GM18505 (cell line): ENCODE measurements at regions not wholly inside any gene's neighbourhood (a gene's known extent, or its start where the extent isn't known, plus 50 kb on each side); places are given as distances from the start of the nearest gene placed in this dataset.
"Not testable (repeated sequence)": the region's sequence is repeated elsewhere in the genome, so short reads cannot be mapped to it uniquely, and the experiment has no call there.

Experiments
- ATAC-seq: cut with Tn5 transposase; IDR thresholded peaks from one replicate; pipeline ENCODE4 v1.9.1; 2021; ENCODE audit not compliant: unreplicated experiment
- POLR2A ChIP-seq: IDR thresholded peaks from 4 replicates; pipeline ENCODE4 v1.6.1; 2011; ENCODE audit warnings: borderline replicate concordance; ENCODE audit not compliant: insufficient read depth, insufficient read length; ENCODE audit errors: extremely low read depth

DNA sequence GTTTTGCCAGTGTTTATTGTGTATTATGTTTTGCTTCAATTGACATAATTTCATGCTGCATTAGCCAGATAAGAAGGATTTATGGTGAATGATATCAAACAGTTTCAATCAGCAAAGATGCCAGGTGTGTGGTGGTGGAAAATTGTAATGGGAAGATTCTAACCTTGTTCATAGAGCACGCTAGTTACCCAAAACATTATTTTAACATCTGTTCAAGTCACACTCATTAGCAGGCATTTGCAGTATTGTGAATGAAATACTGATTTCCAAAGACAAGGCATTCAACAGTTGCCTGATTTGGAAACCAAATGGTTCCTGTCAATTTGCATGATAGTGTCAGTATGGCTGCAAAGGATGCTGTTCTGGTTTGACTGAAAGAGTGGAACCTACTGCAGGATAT lies 129.7 kb downstream of the EPC1 start:
- ATAC-seq, result no peak
- no peak for TF ChIP-seq POLR2A

DNA sequence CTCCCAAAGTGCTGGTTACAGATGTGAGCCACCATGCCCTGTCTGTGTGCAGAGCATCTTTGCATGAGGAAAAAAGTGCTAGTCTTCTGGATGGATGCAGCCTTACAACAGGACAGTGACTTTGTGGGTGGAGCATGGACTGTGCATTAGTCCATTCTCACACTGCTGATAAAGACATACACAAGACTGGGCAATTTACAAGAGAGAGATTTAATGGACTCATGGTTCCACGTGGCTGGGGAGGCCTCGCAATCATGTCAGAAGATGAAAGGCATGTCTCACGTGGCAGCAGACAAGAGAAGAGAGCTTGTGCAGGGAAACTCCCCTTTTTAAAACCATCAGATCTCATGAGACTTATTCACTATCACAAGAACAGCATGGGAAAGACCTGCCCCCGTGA lies 133.1 kb downstream of the EPC1 start:
- ATAC-seq, result not testable (repeated sequence)

DNA sequence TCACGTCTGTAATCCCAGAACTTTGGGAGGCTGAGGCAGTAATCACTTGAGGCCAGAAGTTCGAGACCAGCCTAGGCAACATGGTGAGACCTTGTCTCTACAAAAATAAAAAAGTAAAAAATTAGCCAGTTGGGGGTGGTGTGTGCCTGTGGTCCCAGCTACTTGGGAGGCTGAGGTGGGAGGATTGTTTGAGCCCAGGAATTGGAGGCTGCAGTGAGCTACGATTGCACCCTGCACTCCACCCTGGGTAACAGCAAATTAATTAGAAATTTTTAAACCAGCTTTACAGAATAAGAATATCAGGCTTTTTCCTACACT lies 136.0 kb downstream of the EPC1 start:
- ATAC-seq, result no peak
- TF ChIP-seq POLR2A, result no peak

DNA sequence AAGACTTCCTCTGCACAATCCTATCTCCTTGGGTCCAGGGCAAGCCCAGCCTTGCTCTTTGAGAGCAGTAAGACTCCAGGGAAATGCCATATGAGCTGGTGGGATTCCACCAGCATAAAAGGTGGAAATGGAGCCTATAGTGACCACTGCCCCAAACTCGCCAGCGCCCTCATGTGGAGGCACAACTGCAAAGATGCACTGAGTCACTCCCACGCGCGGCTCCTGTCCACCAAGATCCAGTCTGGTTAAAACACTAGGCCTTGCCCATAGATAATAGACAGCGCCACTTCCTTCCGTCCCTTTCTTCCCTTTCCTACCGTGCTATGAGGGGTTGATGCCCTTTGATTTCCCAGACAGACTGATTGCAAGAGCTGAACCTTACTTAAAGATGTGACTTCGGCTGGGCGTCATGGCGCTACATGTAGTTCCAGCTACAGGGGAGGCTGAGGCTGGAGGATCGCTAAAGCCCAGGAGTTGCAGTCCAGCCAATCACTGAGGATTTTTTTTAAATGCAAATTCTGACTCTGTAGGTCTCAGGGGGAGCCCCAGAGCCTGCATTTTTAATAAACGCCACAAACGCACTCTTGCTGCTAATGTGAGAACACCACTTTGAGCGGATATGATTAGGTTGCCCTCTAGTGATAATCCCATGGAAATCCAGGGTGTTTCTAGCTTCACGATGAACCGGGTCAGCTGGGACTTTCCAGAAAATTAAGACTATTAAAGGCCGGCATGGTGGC lies 136.5 kb downstream of the EPC1 start:
- TF ChIP-seq POLR2A, result no peak
- ATAC-seq, result no peak

DNA sequence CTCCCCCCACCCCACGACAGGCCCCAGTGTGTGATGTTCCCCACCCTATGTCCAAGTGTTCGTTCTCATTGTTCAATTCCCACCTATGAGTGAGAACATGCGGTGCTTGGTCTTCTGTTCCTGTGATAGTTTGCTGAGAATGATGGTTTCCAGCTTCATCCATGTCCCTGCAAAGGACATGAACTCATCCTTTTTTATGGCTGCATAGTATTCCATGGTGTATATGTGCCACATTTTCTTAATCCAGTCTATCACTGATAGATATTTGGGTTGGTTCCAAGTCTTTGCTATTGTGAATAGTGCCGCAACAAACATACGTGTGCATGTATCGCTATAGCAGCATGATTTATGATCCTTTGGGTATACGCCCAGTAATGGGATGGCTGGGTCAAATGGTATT lies 139.0 kb downstream of the EPC1 start:
- ATAC-seq, result not testable (repeated sequence)

DNA sequence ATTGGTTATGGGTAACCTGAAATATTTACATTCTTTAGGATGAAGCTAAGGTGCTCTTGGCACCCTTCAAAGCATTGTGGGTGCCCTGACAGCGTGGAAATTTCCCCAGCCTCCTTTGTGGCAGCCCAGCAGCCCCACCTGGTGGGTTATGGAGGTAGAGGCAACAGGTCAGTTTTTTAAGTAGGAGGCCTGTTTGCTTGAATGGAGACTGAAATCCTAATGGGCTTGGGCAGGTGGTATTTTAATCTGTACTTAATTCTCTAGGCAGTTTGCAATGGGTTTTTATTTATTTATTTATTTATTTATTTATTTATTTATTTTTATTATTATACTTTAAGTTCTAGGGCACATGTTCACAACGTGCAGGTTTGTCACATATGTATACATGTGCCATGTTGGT lies 139.4 kb downstream of the EPC1 start:
- TF ChIP-seq POLR2A, result no peak
- ATAC-seq, result peak; percentile 79

DNA sequence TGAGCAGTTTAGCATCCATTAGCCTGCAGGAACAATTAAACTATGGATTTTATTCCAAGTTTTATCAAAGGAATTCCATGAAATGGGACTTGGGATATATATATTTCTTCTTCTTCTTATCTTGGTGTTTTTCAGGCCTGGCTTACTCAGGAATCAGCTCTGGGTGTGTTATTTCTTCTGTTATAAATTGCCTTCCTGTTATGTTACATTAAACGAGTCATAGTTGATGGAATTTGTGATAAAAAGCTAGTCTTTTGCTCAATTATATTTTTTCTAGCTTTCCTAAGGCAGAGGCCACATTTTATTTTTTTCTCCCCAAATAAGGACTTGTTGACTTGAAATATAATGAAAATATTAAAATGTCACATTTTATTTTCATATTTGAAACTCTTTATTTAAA lies 141.3 kb downstream of the EPC1 start:
- ATAC-seq, result no peak
- TF ChIP-seq POLR2A, result no peak

DNA sequence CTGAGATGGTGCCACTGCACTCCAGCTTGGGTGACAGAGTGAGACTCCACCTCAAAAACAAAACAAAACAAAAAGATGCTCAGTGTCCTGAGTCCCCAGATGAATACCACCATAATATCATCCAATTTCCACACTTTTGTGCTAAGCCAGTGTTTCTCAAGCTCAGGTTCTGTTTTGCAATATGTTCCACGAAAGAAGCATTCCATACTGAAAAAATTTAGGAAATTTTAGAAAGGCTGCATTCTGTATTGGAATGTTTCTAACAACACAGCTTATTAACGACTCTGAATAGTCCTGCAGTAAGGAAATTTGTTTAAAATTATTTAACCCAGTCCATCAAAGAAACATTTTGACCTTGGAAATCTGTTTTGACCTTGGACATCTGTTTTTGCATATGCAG lies 142.4 kb downstream of the EPC1 start:
- no peak for TF ChIP-seq POLR2A
- ATAC-seq, result no peak

DNA sequence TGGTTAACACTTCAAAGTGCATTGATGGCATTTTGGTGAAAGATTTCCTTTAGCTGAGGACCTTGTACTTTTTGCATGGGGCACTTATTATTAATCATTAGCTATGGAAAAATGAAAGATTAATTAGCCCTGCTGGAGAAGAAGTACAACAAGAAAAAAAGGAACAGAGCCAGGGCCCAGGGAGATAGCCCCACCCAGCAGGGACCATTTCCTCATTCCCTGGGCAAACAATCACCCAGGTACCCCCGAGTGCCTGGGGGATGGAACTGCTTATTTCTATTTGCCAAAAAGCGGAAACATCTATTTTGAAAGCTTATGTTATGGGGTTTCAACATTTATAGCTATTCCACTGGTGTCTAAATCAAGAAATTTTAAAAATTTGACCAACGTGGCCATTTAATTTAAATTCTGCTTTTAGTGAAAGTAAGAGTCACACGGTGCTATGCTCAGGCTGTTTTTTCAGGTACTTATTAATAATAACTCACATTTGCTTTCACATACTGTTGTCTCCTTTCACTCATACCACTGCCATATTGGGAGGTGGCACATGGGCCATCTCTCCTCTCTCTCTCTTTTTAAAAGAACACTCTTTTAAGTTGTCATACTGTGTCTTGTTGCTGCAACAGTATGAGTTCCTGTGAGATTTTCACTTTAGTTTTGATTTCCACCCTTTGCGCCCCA lies 143.6 kb upstream of the KIF5B start:
- no peak for ATAC-seq
- no peak for TF ChIP-seq POLR2A

DNA sequence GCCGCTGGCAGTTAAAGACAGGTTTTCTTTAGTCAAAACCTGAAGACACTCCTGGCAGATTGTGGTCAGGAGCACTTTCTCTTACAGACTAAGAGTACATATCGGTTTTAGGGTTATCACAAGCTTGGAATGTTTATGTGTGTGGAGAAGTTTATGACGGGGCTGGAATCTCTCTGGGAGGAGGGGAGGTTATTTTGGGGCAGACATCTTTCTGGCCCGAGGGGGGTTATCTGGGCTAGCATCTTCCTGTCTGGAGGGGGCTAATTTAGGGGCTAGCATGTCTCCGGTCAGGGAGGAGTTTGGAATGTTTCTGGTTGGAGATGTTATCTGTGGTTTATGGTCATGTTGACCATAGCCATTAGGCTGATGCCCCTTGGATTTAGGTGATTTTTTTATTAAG lies 141.2 kb upstream of the KIF5B start:
- no peak for ATAC-seq
- no peak for TF ChIP-seq POLR2A

DNA sequence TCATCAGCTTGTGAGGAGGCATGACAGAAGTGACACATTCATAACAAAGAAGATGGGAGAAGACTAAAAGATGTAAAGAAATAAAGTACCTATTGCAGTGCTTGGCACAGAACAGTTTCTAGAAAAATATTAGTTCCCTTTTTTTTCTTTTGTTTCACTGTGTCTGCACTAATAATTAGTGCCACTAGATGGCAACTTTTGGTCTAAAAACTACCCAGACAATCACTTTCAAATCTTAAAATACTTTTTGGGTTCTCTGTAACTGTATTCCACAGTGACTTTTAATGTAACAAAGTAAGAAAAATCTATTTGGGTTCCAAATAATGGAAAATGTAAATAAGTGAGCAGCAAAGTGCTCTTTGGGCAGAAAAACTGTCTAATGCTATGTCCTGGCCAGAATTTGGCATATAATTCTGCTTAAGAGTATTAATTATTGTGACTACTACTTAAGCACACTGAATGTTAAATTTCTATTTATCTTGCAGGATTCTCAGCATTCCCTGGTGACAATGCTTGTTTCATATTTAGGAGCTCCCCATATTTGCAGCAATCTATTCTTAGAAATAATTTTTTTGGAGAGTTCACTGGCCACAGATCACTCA lies 134.8 kb upstream of the KIF5B start:
- TF ChIP-seq POLR2A, result no peak
- ATAC-seq, result no peak

DNA sequence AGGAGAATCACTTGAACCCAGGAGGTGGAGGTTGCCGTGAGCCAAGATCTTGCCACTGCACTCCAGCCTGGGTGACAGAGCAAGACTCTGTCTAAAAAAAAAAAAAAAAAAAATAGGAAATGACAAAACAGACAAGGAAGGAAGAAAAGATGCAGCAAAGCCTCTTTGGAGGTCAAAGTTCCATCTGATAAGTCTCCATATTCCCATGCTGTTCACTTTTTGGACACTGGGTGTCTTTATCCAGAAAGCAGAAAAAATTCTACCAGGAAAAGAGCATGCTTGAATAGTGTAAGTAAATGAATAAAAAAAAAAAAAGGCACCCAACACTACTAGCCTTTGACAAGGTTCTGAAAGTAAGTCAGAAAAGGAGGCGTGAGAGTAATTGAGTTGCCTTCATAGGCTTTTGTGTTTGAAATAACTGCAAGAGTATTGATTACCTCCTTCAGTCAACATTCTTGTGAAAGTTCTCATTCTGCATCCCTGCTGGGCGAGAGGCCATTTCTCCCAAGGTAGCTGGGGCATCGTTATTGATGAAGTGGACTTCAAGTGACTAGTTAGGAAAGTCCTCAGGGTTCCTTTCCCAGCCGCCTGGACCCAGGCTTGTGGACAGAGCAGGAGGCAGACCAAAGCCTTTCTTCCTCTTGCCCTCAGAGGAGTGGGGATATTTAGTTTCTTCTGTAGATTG lies 133.3 kb upstream of the KIF5B start:
- TF ChIP-seq POLR2A, result no peak
- no peak for ATAC-seq

DNA sequence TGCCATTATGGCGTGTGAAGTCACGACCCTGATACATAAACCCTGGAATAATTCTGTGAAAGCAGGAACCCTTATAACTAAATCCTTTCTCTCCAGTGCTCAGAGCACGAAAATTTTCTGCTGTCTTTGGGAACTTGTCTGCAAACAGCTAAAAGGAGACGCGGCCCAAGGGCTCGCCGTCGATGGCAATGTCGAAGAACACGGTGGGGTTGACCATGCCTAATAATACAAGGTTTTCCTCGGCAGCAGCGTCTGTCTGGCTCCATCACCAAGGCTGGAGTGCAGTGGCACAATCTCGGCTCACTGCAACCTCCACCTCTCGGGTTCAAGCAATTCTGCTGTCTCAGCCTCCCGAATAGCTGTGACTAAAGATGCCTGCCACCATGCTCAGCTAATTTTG lies 132.4 kb upstream of the KIF5B start:
- not testable (repeated sequence) for ATAC-seq

DNA sequence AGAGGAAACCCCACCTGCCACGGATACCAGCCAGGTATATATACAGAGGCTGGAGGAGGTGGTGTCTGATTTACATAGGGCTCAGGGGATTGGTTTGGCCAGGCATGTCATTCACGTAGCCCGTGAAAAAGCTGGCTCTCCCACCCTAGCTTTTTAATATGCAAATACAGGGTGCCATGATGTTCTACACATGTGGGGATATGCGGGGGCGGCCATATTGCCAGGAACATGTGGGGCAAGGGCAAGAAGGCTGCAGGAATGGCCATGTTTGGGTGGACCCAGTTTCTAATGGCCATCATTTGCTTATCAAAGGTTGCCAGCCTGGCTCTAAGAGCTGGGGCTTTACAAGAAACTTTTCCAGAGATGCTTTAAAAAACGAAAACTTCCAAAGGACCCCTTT lies 131.5 kb upstream of the KIF5B start:
- TF ChIP-seq POLR2A, result no peak
- ATAC-seq, result no peak

DNA sequence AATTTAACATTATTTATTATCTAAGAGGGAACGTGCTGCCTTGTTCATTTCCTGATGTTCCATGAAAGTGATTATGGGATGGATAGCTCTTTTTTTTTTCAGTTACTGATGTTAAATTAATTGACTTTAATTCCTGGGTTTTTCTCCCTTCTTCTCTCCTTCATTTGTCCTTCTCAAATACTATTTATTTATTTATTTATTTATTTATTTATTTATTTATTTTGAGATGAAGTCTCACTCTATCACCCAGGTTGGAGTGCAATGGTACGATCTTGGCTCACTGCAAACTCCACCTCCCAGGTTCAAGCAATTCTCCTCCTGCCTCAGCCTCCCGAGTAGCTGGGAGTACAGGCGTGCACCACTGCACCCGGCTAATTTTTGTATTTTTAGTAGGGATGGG lies 127.4 kb upstream of the KIF5B start:
- ATAC-seq, result not testable (repeated sequence)
